Upper lobe of right lung (tissue), 1 donor: ENCODE measurements at regions not wholly inside any gene's neighbourhood (a gene's known extent, or its start where the extent isn't known, plus 50 kb on each side); places are given as distances from the start of the nearest gene placed in this dataset.

Experiments
- ATAC-seq: fragments of 200-7000 bp; cut with Tn5 transposase; one replicate; pipeline ENCODE4 v1.9.1; 2020; ENCODE audit warnings: mild to moderate bottlenecking, moderate library complexity
- DNase-seq: peaks from one replicate; pipeline ENCODE4 v3.0.0-alpha.2; 2020
- H3K27ac ChIP-seq: fragments of 200-600 bp; one replicate; pipeline ENCODE4 v1.8.0; 2022
- H3K27me3 ChIP-seq: fragments of 200-600 bp; one replicate; pipeline ENCODE4 v1.8.0; 2022; ENCODE audit warnings: mild to moderate bottlenecking
- H3K36me3 ChIP-seq: fragments of 200-600 bp; one replicate; pipeline ENCODE4 v1.8.0; 2022
- H3K4me1 ChIP-seq: fragments of 200-600 bp; one replicate; pipeline ENCODE4 v1.8.0; 2022
- H3K4me3 ChIP-seq: fragments of 200-600 bp; one replicate; pipeline ENCODE4 v1.8.0; 2022; ENCODE audit warnings: mild to moderate bottlenecking
- H3K9me3 ChIP-seq: fragments of 200-600 bp; one replicate; pipeline ENCODE4 v1.8.0; 2022
- CTCF ChIP-seq: fragments of 200-600 bp; IDR thresholded peaks from one replicate; pipeline ENCODE4 v1.8.0; 2022; ENCODE audit warnings: antibody characterized with exemption
- intact Hi-C: fragments of 100-400 bp; cut with DNase I; formaldehyde crosslinking; loops from one replicate; pipeline ENCODE4 v1.11.0; 2022
- donor health status: DM: no; HTN: yes; CAD: no; lungs with severe emphysema.

GRCh38 chr12:83361071-83361470 is 674.4 kb downstream of the TMTC2 start:
- Histone ChIP-seq H3K27me3 (no peaks in the 10 kb centered on the region), H3K4me1 (no peaks in the 10 kb centered on the region), H3K27ac (no peak overlapping the region), H3K9me3 (no peaks in the 10 kb centered on the region), H3K36me3 (no peaks in the 10 kb centered on the region), H3K4me3 (no peak overlapping the region)
- intact Hi-C loops = no loop called here
- no peak for TF ChIP-seq CTCF
- no peak for ATAC-seq
- DNase-seq = no peak

GRCh38 chr12:83349907-83350611 is 663.4 kb downstream of the TMTC2 start:
- Histone ChIP-seq H3K9me3 (no peaks in the 10 kb centered on the region), H3K27me3 (no peaks in the 10 kb centered on the region), H3K27ac (no peak overlapping the region), H3K36me3 (no peaks in the 10 kb centered on the region), H3K4me1 (no peaks in the 10 kb centered on the region), H3K4me3 (no peak overlapping the region)
- ATAC-seq (no peak), DNase-seq (no peak)
- intact Hi-C loops = no loop called here
- no peak for TF ChIP-seq CTCF

- H3K9me3 ChIP-seq = no peaks in the 10 kb centered on the region
- H3K36me3 ChIP-seq = no peaks in the 10 kb centered on the region
- intact Hi-C loops = no loop called here
- ATAC-seq (no peak), DNase-seq (no peak)
- no peaks in the 10 kb centered on the region for H3K27me3 ChIP-seq
- H3K27ac ChIP-seq = no peak overlapping the region
- no peak overlapping the region for H3K4me3 ChIP-seq
- H3K4me1 ChIP-seq = no peaks in the 10 kb centered on the region
- TF ChIP-seq CTCF = no peak
Measured at GRCh38 chr12:83346333-83346732, 659.6 kb downstream of the TMTC2 start.

GRCh38 chr12:83343767-83344166 is 657.1 kb downstream of the TMTC2 start:
- no peak overlapping the region for H3K27ac ChIP-seq
- H3K9me3 ChIP-seq = no peaks in the 10 kb centered on the region
- DNase-seq = no peak
- H3K4me3 ChIP-seq = no peak overlapping the region
- no peak for ATAC-seq
- no peaks in the 10 kb centered on the region for H3K36me3 ChIP-seq
- TF ChIP-seq CTCF = no peak
- H3K27me3 ChIP-seq = no peaks in the 10 kb centered on the region
- intact Hi-C loops = no loop called here
- no peaks in the 10 kb centered on the region for H3K4me1 ChIP-seq

GRCh38 chr12:83335748-83336147 is 649.0 kb downstream of the TMTC2 start:
- H3K4me3 ChIP-seq = no peak overlapping the region
- H3K36me3 ChIP-seq = no peaks in the 10 kb centered on the region
- H3K27ac ChIP-seq = no peak overlapping the region
- intact Hi-C loops = no loop called here
- no peak for ATAC-seq
- no peak for TF ChIP-seq CTCF
- no peaks in the 10 kb centered on the region for H3K27me3 ChIP-seq
- DNase-seq = no peak
- H3K9me3 ChIP-seq = no peaks in the 10 kb centered on the region
- no peaks in the 10 kb centered on the region for H3K4me1 ChIP-seq

GRCh38 chr12:83326666-83327065 is 640.0 kb downstream of the TMTC2 start:
- no peak for TF ChIP-seq CTCF
- Histone ChIP-seq H3K4me3 (no peak overlapping the region), H3K27me3 (no peaks in the 10 kb centered on the region), H3K4me1 (no peaks in the 10 kb centered on the region), H3K27ac (no peak overlapping the region), H3K9me3 (no peaks in the 10 kb centered on the region), H3K36me3 (no peaks in the 10 kb centered on the region)
- DNase-seq (no peak), ATAC-seq (no peak)
- intact Hi-C loops = no loop called here
